ENCODE measurements at regions not wholly inside any gene's neighbourhood (a gene's known extent, or its start where the extent isn't known, plus 50 kb on each side); places are given as distances from the start of the nearest gene placed in this dataset.

- no peak overlapping the region for H3K4me3 ChIP-seq (ENCODE audit: control extremely low read depth in 1 of 5, extremely low read depth in 1 of 5, insufficient read depth in 1 of 5, low read depth in 2 of 5, low read length in 4 of 5)
- H3K4me1 ChIP-seq (ENCODE audit: control insufficient read depth in 2 of 2, insufficient read depth in 2 of 2, low read length in 2 of 2), result peaks cover 9 to 10% of the 10 kb centered on the region in 2 donors
- ATAC-seq (ENCODE audit: low read depth), result no peak
- H3K27me3 ChIP-seq (replicated peaks in 1 of 4; ENCODE audit: control extremely low read depth in 1 of 4, control insufficient read depth in 3 of 4, insufficient read depth in 4 of 4, low read length in 3 of 4), result no peaks in the 10 kb centered on the region
- no peak overlapping the region for H2AFZ ChIP-seq (ENCODE audit: insufficient read depth, low read depth, low read length, poor library complexity, severe bottlenecking)
- CTCF ChIA-PET, result interaction anchor here (0.6 kb wide), 1 partner anchor 411 kb away, joined by 3 read pairs; no protein-coding TSS in a partner anchor
- no peak overlapping the region for H3K4me3 Mint-ChIP-seq
- intact Hi-C loops (cut with micrococcal nuclease), result no loop called here
- H3K9me3 ChIP-seq (ENCODE audit: control extremely low read depth in 1 of 3, control insufficient read depth in 2 of 3, insufficient read depth in 1 of 3, low read length in 2 of 3), result peaks cover 9 to 20% (median 12%) of the 10 kb centered on the region in 3 donors
- no peak overlapping the region for H3K4me2 ChIP-seq (replicated peaks; ENCODE audit: low read depth, low read length, poor library complexity, severe bottlenecking)
- WGBS (ENCODE audit: insufficient coverage), result no CpG with 5 or more reads among the region's 2 CpGs
- H4K20me1 ChIP-seq (ENCODE audit: control insufficient read depth, insufficient read depth, low read length, poor library complexity, severe bottlenecking), result no peaks in the 10 kb centered on the region
- POLR2A ChIA-PET, result no interaction called here
- no peak overlapping the region for H3K9ac ChIP-seq (ENCODE audit: low read length)
- H3K4me1 Mint-ChIP-seq, result peaks cover 14% of the 10 kb centered on the region
- H3K36me3 ChIP-seq (replicated peaks in 1 of 2; ENCODE audit: control extremely low read depth in 1 of 2, control insufficient read depth in 1 of 2, extremely low read depth in 1 of 2, insufficient read depth in 2 of 2, low read length in 1 of 2), result no peaks in the 10 kb centered on the region
- no peak for DNase-seq
- H3K27ac Mint-ChIP-seq, result no peak overlapping the region
- H3K27ac ChIP-seq (ENCODE audit: low read length in 2 of 2), result no peak overlapping the region
- TF ChIP-seq EZH2 (IDR thresholded peaks at IDR 0.05; ENCODE audit: borderline replicate concordance, insufficient read depth, low read depth, low read length, poor library complexity, severe bottlenecking), result no peak
- no peak for TF ChIP-seq CTCF (IDR thresholded peaks at IDR 0.05)
- H3K79me2 ChIP-seq (ENCODE audit: control insufficient read depth, insufficient read depth, low read length), result no peaks in the 10 kb centered on the region
- peaks cover 6% of the 10 kb centered on the region for H3K9me3 Mint-ChIP-seq (ENCODE audit: insufficient read depth)
- H3K27me3 Mint-ChIP-seq, result no peaks in the 10 kb centered on the region
Observed at GRCh38 chr18:8926464-8926863, 176.0 kb upstream of the NDUFV2 start.

- Mint-ChIP-seq H3K9me3 (ENCODE audit: insufficient read depth) (peaks cover 9% of the 10 kb centered on the region), H3K4me1 (peaks cover 14% of the 10 kb centered on the region), H3K27me3 (no peaks in the 10 kb centered on the region), H3K27ac (no peak overlapping the region), H3K4me3 (no peak overlapping the region)
- no CpG with 5 or more reads among the region's 2 CpGs for WGBS (ENCODE audit: insufficient coverage)
- peaks cover 9 to 20% (median 12%) of the 10 kb centered on the region in 3 donors for H3K9me3 ChIP-seq (ENCODE audit: control extremely low read depth in 1 of 3, control insufficient read depth in 2 of 3, insufficient read depth in 1 of 3, low read length in 2 of 3)
- H3K79me2 ChIP-seq (ENCODE audit: control insufficient read depth, insufficient read depth, low read length), result no peaks in the 10 kb centered on the region
- DNase-seq (no peak), ATAC-seq (ENCODE audit: low read depth) (no peak)
- TF ChIP-seq CTCF (IDR thresholded peaks at IDR 0.05), result no peak
- TF ChIP-seq EZH2 (IDR thresholded peaks at IDR 0.05; ENCODE audit: borderline replicate concordance, insufficient read depth, low read depth, low read length, poor library complexity, severe bottlenecking), result no peak
- H3K27me3 ChIP-seq (replicated peaks in 1 of 4; ENCODE audit: control extremely low read depth in 1 of 4, control insufficient read depth in 3 of 4, insufficient read depth in 4 of 4, low read length in 3 of 4), result no peaks in the 10 kb centered on the region
- CTCF ChIA-PET, result interaction anchor here (0.7 kb wide), 1 partner anchor 304 kb away, joined by 3 read pairs; no protein-coding TSS in a partner anchor
- intact Hi-C loops (cut with micrococcal nuclease), result no loop called here
- peaks cover 12 to 13% of the 10 kb centered on the region in 2 donors for H3K4me1 ChIP-seq (ENCODE audit: control insufficient read depth in 2 of 2, insufficient read depth in 2 of 2, low read length in 2 of 2)
- POLR2A ChIA-PET, result no interaction called here
- H3K36me3 ChIP-seq (replicated peaks in 1 of 2; ENCODE audit: control extremely low read depth in 1 of 2, control insufficient read depth in 1 of 2, extremely low read depth in 1 of 2, insufficient read depth in 2 of 2, low read length in 1 of 2), result no peaks in the 10 kb centered on the region
- no peak overlapping the region for H3K9ac ChIP-seq (ENCODE audit: low read length)
- no peak overlapping the region for H3K4me3 ChIP-seq (ENCODE audit: control extremely low read depth in 1 of 5, extremely low read depth in 1 of 5, insufficient read depth in 1 of 5, low read depth in 2 of 5, low read length in 4 of 5)
- no peaks in the 10 kb centered on the region for H4K20me1 ChIP-seq (ENCODE audit: control insufficient read depth, insufficient read depth, low read length, poor library complexity, severe bottlenecking)
- no peak overlapping the region for H3K27ac ChIP-seq (ENCODE audit: low read length in 2 of 2)
- no peak overlapping the region for H3K4me2 ChIP-seq (replicated peaks; ENCODE audit: low read depth, low read length, poor library complexity, severe bottlenecking)
- no peak overlapping the region for H2AFZ ChIP-seq (ENCODE audit: insufficient read depth, low read depth, low read length, poor library complexity, severe bottlenecking)
Observed at GRCh38 chr18:8928044-8928443, 174.5 kb upstream of the NDUFV2 start.
